A673 (cell line): ENCODE measurements at regions not wholly inside any gene's neighbourhood (a gene's known extent, or its start where the extent isn't known, plus 50 kb on each side); places are given as distances from the start of the nearest gene placed in this dataset.

ENCODE experiments used
- BruUV-seq: library from RNA; stranded (reverse); fragments of 400-500 nt; replicated peaks from 2 replicates; lab custom pipeline; 2021; lab: Mats Ljungman, UMichigan
- CTCF ChIA-PET: fragments of 300-600 bp; sonication (Branson Sonifier 250); formaldehyde crosslinking; loops from one replicate; lab custom pipeline; 2022; ENCODE audit warnings: antibody characterized with exemption; lab: Charles Lee
- POLR2A ChIA-PET: fragments of 300-600 bp; sonication (Branson Sonifier 250); formaldehyde crosslinking; loops from one replicate; lab custom pipeline; 2022; ENCODE audit warnings: antibody characterized with exemption; ENCODE audit not compliant: low non-redundant PET; lab: Charles Lee
- DNase-seq: peaks from one replicate; pipeline ENCODE4 v3.0.0-alpha.2; 2015; ENCODE audit warnings: low spot score
- H3K27ac ChIP-seq: fragments of 200-600 bp; sonication (generic); 2 replicates; pipeline ENCODE4 v1.5.1; 2016; ENCODE audit warnings: mixed run types, low read depth, mild to moderate bottlenecking, mixed read lengths, antibody characterized with exemption, low read length; ENCODE audit not compliant: poor library complexity, severe bottlenecking
- H3K27me3 ChIP-seq: fragments of 200-600 bp; sonication (generic); replicated peaks from 2 replicates; pipeline ENCODE4 v1.6.1; 2017; ENCODE audit warnings: mixed run types, low read depth, mild to moderate bottlenecking, mixed read lengths, antibody characterized with exemption, low read length; ENCODE audit not compliant: insufficient read depth, poor library complexity
- H3K36me3 ChIP-seq: fragments of 200-600 bp; sonication (generic); 2 replicates; pipeline ENCODE4 v1.6.1; 2016; ENCODE audit warnings: mixed run types, mild to moderate bottlenecking, mixed read lengths, antibody characterized with exemption, low read length; ENCODE audit not compliant: insufficient read depth, poor library complexity, severe bottlenecking
- H3K4me1 ChIP-seq: fragments of 200-600 bp; sonication (generic); 2 replicates; pipeline ENCODE4 v1.6.1; 2017; ENCODE audit warnings: mixed run types, mild to moderate bottlenecking, mixed read lengths, antibody characterized with exemption, low read length; ENCODE audit not compliant: insufficient read depth, poor library complexity, severe bottlenecking
- H3K4me3 ChIP-seq: fragments of 200-600 bp; sonication (generic); 2 replicates; pipeline ENCODE4 v1.5.1; 2016; ENCODE audit warnings: low read depth, mixed run types, mild to moderate bottlenecking, mixed read lengths, low read length; ENCODE audit not compliant: poor library complexity, severe bottlenecking
- H3K9me3 ChIP-seq: fragments of 200-600 bp; sonication (generic); 2 replicates; pipeline ENCODE4 v1.6.1; 2016; ENCODE audit warnings: mixed run types, low read depth, mild to moderate bottlenecking, mixed read lengths, antibody characterized with exemption, low read length; ENCODE audit not compliant: poor library complexity, severe bottlenecking
- CTCF ChIP-seq: fragments of 300-800, 200-600 bp; sonication (generic); conservative IDR thresholded peaks from 2 replicates; pipeline ENCODE4 v1.5.1; 2017; ENCODE audit warnings: low read depth, mild to moderate bottlenecking, antibody characterized with exemption, low read length, moderate library complexity, mixed read lengths
- EZH2 ChIP-seq: fragments of 200-600 bp; sonication (generic); IDR thresholded peaks from 2 replicates; pipeline ENCODE4 v1.6.1; 2017; ENCODE audit warnings: borderline replicate concordance, low read depth, mild to moderate bottlenecking, mixed read lengths, antibody characterized with exemption, low read length; ENCODE audit not compliant: poor library complexity, severe bottlenecking
- intact Hi-C: fragments of 100-400 bp; cut with micrococcal nuclease; formaldehyde crosslinking; loops from one replicate; pipeline ENCODE4 v1.10.0; 2022; ENCODE audit not compliant: unreplicated experiment

GRCh38 chr6:134753001-134753400 lies 196.9 kb downstream of the ALDH8A1 start:
- ChIA-PET CTCF (no interaction called here), POLR2A (no interaction called here)
- Histone ChIP-seq H3K36me3 (no peaks in the 10 kb centered on the region), H3K27me3 (no peaks in the 10 kb centered on the region), H3K9me3 (no peaks in the 10 kb centered on the region), H3K4me1 (peaks cover 8% of the 10 kb centered on the region), H3K27ac (no peak overlapping the region), H3K4me3 (no peak overlapping the region)
- intact Hi-C loops = no loop called here
- DNase-seq = no peak
- BruUV-seq = no TSS peak
- TF ChIP-seq EZH2 (no peak), CTCF (no peak)

GRCh38 chr6:134752445-134752844 lies 197.5 kb downstream of the ALDH8A1 start:
- H3K9me3 ChIP-seq = no peaks in the 10 kb centered on the region
- H3K4me3 ChIP-seq = no peak overlapping the region
- POLR2A ChIA-PET = no interaction called here
- no peaks in the 10 kb centered on the region for H3K36me3 ChIP-seq
- no TSS peak for BruUV-seq
- no peaks in the 10 kb centered on the region for H3K27me3 ChIP-seq
- H3K4me1 ChIP-seq = peaks cover 8% of the 10 kb centered on the region
- CTCF ChIA-PET = no interaction called here
- no peak overlapping the region for H3K27ac ChIP-seq
- TF ChIP-seq CTCF = no peak
- no peak for TF ChIP-seq EZH2
- intact Hi-C loops = no loop called here
- DNase-seq = no peak

GRCh38 chr6:134750669-134751068 lies 199.2 kb downstream of the ALDH8A1 start:
- Histone ChIP-seq H3K36me3 (no peaks in the 10 kb centered on the region), H3K4me3 (no peak overlapping the region), H3K4me1 (peaks cover 8% of the 10 kb centered on the region), H3K9me3 (no peaks in the 10 kb centered on the region), H3K27ac (no peak overlapping the region), H3K27me3 (no peaks in the 10 kb centered on the region)
- TF ChIP-seq EZH2 (no peak), CTCF (no peak)
- DNase-seq = peak; percentile 63
- ChIA-PET POLR2A (no interaction called here), CTCF (no interaction called here)
- intact Hi-C loops = no loop called here
- BruUV-seq = no TSS peak
